HUES48 (cell line): ENCODE measurements at regions not wholly inside any gene's neighbourhood (a gene's known extent, or its start where the extent isn't known, plus 50 kb on each side); places are given as distances from the start of the nearest gene placed in this dataset.
"Not testable (repeated sequence)": the region's sequence is repeated elsewhere in the genome, so short reads cannot be mapped to it uniquely, and the experiment has no call there.

Source experiments
- H3K27ac ChIP-seq: one replicate; pipeline ENCODE4 v1.7.0; 2013; ENCODE audit warnings: low read depth, low read length, inconsistent platforms
- H3K27me3 ChIP-seq: 2 replicates; pipeline ENCODE4 v1.6.1; 2013; ENCODE audit warnings: mild to moderate bottlenecking, low read length; ENCODE audit not compliant: control insufficient read depth, insufficient read depth
- H3K36me3 ChIP-seq: 2 replicates; pipeline ENCODE4 v1.6.1; 2013; ENCODE audit warnings: low read length; ENCODE audit not compliant: control insufficient read depth, insufficient read depth
- H3K4me1 ChIP-seq: 2 replicates; pipeline ENCODE4 v1.6.1; 2013; ENCODE audit warnings: mild to moderate bottlenecking, low read length; ENCODE audit not compliant: control insufficient read depth, insufficient read depth
- H3K4me3 ChIP-seq: 2 replicates; pipeline ENCODE4 v1.5.1; 2013; ENCODE audit warnings: mild to moderate bottlenecking, low read depth, low read length
- H3K9ac ChIP-seq: 2 replicates; pipeline ENCODE4 v1.6.1; 2013; ENCODE audit warnings: mild to moderate bottlenecking, low read depth, low read length, moderate library complexity
- H3K9me3 ChIP-seq: 2 replicates; pipeline ENCODE4 v1.6.1; 2013; ENCODE audit warnings: low read length; ENCODE audit not compliant: control insufficient read depth, insufficient read depth

DNA sequence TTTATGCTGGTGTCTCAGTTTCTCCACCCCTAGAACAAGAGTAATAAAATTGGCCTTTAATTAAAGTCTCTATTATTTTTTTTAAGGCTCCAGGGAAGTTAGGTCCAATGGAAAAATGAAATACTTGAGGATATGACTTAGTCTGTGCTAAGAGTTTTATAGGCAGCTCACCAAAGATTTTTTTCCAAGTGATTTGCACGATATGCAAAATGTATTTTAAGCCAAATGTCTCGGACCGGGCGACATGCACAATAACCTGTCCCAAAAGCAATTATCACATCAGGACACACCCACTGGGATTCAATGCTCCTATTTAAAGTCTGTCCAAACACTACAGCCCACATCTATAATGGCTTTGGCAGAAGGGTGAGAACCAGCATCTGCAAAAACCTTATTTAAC, 136.1 kb upstream of the ANKH start:
- H3K36me3 ChIP-seq = no peaks in the 10 kb centered on the region
- H3K27ac ChIP-seq = no peak overlapping the region
- no peaks in the 10 kb centered on the region for H3K9me3 ChIP-seq
- no peak overlapping the region for H3K9ac ChIP-seq
- no peaks in the 10 kb centered on the region for H3K27me3 ChIP-seq
- H3K4me3 ChIP-seq = no peak overlapping the region
- H3K4me1 ChIP-seq = no peaks in the 10 kb centered on the region

DNA sequence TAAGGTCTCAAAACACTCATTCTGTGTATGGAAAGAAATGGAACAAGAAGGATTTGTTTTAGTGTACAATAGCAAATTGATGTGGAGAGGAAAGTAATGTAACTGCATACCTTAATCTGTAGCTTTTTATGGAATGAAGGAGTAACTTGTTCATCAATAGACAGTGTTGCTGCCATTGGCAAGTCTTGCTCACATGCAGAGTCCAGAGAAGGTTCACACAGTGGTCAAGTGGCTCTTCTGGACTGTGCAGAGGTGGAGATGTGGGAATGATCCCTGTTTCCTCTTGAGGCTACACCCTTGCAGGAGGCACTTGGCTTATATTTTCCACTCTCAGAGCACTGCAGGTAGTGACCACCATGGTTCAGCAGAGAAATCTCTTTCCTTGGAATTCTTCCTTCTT, 132.9 kb upstream of the ANKH start:
- H3K9me3 ChIP-seq = no peaks in the 10 kb centered on the region
- no peaks in the 10 kb centered on the region for H3K27me3 ChIP-seq
- H3K36me3 ChIP-seq = no peaks in the 10 kb centered on the region
- H3K27ac ChIP-seq = no peak overlapping the region
- no peak overlapping the region for H3K4me3 ChIP-seq
- H3K4me1 ChIP-seq = no peaks in the 10 kb centered on the region
- H3K9ac ChIP-seq = no peak overlapping the region

DNA sequence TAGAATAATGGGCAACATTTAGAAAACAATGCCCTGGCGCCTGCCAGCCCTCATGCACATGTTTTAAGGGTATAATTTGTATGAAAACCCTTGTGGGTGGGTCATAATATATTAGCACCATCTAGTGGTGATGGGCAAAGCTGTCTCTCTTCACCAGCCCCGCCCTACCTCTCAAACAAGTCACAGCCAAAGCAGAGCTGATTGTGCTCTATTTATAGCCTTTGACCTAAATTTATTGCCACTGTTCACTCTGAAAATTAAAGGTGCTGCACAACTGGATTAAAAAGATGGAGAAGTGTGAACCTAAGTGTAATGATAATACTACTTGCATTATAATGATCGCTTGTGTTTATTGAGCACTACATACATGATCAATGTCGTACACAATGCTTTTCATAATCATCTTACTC, 131.9 kb upstream of the ANKH start:
- no peak overlapping the region for H3K9ac ChIP-seq
- no peaks in the 10 kb centered on the region for H3K4me1 ChIP-seq
- H3K9me3 ChIP-seq = no peaks in the 10 kb centered on the region
- H3K27ac ChIP-seq = no peak overlapping the region
- no peaks in the 10 kb centered on the region for H3K36me3 ChIP-seq
- H3K27me3 ChIP-seq = no peaks in the 10 kb centered on the region
- no peak overlapping the region for H3K4me3 ChIP-seq

DNA sequence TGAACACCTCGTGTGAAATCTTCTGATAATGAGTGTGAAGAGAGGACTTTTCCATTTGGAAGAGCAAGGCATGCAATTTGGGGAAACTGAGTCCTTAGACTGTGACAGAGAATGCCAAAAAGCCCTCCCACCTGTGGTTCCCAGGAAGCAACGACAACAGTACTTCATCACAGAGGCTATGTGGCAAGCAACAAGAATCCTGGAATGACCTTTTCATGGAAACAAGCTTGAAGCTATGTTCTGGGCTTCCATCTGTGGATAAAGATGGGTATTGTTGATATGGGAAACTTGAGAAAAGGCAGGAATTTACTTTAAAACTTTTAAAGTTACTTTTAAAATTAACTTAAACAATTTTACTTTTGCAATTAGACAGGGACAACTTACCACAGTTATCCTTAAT, 131.2 kb upstream of the ANKH start:
- Histone ChIP-seq H3K9ac (no peak overlapping the region), H3K27ac (no peak overlapping the region), H3K9me3 (peaks cover 7% of the 10 kb centered on the region; the same call in 1 of the 2 replicates), H3K27me3 (no peaks in the 10 kb centered on the region), H3K36me3 (no peaks in the 10 kb centered on the region), H3K4me3 (no peak overlapping the region), H3K4me1 (no peaks in the 10 kb centered on the region)

DNA sequence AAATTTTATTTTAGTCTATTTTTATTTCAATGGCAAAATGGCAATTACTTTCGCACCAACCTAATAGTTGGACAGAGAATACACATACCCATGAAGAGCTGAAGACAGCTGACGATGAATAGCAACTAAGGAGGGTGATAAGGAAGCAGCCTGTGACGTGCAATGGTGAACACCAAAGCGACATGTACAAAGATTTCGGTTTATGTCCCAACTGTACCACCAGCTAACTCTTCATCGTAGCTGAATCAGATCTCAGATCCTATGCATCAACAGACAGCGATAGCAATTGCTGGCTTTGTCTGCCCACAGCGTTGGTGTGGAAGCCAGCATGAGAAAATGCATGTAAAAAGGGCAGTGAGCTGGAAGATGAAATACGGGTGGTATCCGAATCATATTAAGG, 130.6 kb upstream of the ANKH start:
- no peak overlapping the region for H3K4me3 ChIP-seq

DNA sequence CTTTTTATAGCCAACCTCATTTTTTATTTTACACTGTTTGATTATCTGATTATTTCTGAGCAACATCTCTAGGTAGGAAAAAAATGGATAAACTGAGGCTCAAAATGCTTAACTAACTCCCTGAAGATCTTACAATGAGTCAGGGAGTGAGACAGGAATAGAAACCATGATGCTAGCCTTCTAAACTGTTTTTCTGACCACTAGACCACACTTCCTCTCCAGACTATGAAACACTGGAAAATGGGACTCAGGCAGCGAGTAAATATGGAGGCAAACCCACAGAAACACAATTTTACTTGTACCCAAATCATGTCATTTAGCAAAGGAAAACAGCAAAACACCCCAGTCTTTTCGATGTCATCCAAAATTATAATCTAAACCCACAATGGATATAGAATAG, 129.9 kb upstream of the ANKH start:
- Histone ChIP-seq H3K36me3 (no peaks in the 10 kb centered on the region), H3K9me3 (peaks cover 7% of the 10 kb centered on the region; the same call in 1 of the 2 replicates), H3K4me1 (no peaks in the 10 kb centered on the region), H3K4me3 (no peak overlapping the region), H3K27ac (no peak overlapping the region), H3K9ac (no peak overlapping the region), H3K27me3 (no peaks in the 10 kb centered on the region)

More for the DNA sequence above, 130.6 kb upstream of the ANKH start:
- H3K4me1 ChIP-seq = no peaks in the 10 kb centered on the region
- no peak overlapping the region for H3K9ac ChIP-seq
- H3K36me3 ChIP-seq = no peaks in the 10 kb centered on the region
- no peaks in the 10 kb centered on the region for H3K27me3 ChIP-seq
- H3K27ac ChIP-seq = no peak overlapping the region
- H3K9me3 ChIP-seq = peaks cover 7% of the 10 kb centered on the region; the same call in 1 of the 2 replicates

DNA sequence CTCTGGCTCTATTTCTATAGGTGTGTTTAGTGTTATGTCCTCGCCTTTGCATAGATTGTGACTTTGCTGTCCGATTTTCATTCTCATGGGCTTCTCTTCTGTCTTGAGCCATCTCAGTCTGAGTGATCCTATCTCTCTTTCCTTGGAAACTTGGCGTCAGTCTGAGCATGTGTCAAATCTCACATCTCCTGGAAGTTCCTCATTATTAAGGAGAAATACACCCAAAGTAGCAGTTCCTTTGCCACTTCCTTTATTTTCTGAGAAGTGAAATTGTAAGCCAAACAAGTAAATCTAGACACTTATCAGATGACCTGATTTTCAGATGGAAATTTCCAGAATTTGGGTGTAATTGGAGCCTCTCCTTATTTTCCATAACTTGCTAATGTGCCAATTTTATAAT, 126.9 kb upstream of the ANKH start:
- Histone ChIP-seq H3K4me3 (no peak overlapping the region), H3K27me3 (no peaks in the 10 kb centered on the region), H3K4me1 (no peaks in the 10 kb centered on the region), H3K36me3 (no peaks in the 10 kb centered on the region), H3K9me3 (peaks cover 9% of the 10 kb centered on the region), H3K9ac (no peak overlapping the region), H3K27ac (no peak overlapping the region)

DNA sequence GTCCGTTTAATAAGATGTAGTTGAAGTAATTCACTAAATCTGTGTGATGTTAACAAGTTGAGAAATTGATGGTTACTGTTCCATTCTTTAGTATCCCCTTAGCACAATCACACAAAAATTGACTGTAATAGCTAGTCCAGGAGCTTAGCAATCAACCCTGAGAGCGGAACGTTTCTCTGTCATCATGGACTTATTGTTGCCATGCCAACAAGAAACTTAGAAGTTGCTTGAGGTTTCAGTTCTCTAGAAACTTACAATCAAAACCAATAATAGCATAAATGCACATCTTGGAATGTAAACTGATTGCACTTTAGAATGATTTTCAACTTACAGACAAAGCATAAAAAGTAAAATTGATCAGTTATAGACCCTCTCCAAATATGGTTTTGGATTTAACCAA, 125.4 kb upstream of the ANKH start:
- no peaks in the 10 kb centered on the region for H3K27me3 ChIP-seq
- H3K4me3 ChIP-seq = no peak overlapping the region
- peaks cover 9% of the 10 kb centered on the region for H3K9me3 ChIP-seq
- no peak overlapping the region for H3K9ac ChIP-seq
- H3K27ac ChIP-seq = no peak overlapping the region
- H3K4me1 ChIP-seq = no peaks in the 10 kb centered on the region
- no peaks in the 10 kb centered on the region for H3K36me3 ChIP-seq

DNA sequence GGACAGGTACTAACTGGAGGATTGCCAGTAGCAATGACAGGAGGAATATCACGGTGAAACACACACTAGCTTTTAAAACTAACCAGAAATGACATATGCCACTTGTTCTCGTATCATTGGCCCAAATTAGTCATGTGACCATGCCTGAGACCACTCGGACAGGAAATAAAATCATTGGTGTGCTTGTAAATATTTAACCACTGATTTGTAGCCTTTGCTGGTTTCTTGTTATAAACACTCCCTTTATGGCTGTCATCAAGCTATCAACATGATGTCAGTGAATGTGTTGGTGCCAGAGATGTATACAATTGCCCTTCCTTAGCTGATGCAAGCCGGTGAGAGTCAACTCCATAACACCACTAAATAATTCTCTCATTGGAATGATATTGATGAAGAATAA, 123.7 kb upstream of the ANKH start:
- H3K4me1 ChIP-seq = no peaks in the 10 kb centered on the region
- H3K27me3 ChIP-seq = no peaks in the 10 kb centered on the region
- H3K4me3 ChIP-seq = no peak overlapping the region
- no peak overlapping the region for H3K9ac ChIP-seq
- peaks cover 9% of the 10 kb centered on the region for H3K9me3 ChIP-seq
- no peaks in the 10 kb centered on the region for H3K36me3 ChIP-seq
- no peak overlapping the region for H3K27ac ChIP-seq

DNA sequence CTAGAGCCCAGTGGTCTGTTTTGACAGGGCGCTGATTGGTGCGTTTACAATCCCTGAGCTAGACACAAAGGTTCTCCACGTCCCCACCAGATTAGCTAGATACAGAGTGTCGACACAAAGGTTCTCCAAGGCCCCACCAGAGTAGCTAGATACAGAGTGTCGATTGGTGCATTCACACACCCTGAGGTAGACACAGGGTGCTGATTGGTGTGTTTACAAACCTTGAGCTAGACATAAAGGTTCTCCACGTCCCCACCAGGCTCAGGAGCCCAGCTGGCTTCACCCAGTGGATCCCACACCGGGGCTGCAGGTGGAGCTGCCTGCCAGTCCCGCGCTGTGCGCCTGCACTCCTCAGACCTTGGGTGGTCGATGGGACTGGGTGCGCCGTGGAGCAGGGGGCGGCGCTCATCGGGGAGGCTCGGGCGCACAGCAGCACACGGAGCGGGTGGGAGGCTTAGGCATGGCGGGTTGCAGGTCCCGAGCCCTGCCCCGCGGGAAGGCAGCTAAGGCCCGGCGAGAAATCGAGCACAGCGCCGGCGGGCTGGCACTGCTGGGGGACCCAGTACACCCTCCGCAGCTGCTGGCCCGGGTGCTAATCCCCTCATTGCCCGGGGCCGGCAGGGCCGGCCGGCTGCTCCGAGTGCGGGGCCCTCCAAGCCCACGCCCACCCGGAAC, 122.0 kb upstream of the ANKH start:
- not testable (repeated sequence) for H3K4me3 ChIP-seq, H3K9ac ChIP-seq, H3K9me3 ChIP-seq, H3K4me1 ChIP-seq, H3K27me3 ChIP-seq, H3K27ac ChIP-seq, H3K36me3 ChIP-seq

DNA sequence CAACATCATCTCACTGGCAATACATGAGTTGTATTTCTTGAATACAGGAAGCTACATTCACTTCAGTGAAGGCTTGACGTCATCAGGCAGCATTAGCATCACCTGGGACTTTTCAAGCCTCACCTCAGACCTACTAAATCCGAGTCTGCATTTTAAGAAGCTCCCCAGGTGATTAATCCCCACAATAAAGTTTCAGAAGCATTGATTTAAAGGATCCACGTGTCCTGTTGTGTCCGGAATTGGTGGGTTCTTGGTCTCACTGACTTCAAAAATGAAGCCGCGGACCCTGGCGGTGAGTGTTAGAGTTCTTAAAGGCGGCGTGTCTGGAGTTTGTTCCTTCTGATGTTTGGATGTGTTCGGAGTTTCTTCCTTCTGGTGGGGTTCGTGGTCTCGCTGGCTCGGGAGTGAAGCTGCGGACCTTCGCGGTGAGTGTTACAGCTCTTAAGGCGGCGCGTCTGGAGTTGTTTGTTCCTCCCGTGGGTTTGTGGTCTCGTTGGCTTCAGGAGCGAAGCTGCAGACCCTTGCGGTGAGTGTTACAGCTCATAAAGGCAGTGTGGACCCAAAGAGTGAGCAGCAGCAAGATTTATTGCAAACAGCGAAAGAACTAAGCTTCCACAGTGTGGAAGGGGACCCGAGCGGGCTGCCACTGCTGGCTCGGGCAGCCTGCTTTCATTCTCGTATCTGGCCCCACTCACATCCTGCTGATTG, 121.3 kb upstream of the ANKH start:
- H3K4me1 ChIP-seq, H3K9me3 ChIP-seq, H3K4me3 ChIP-seq, H3K27ac ChIP-seq, H3K36me3 ChIP-seq, H3K27me3 ChIP-seq, H3K9ac ChIP-seq: not testable (repeated sequence)
